GM12878 (cell line): ENCODE measurements at regions not wholly inside any gene's neighbourhood (a gene's known extent, or its start where the extent isn't known, plus 50 kb on each side); places are given as distances from the start of the nearest gene placed in this dataset.

Experiments used
- CTCF ChIP-seq, 3 experiments: IDR thresholded peaks in 2 of 3; conservative IDR thresholded peaks in 1 of 3; 2 replicates each; pipeline ENCODE4 v1.5.1; 2011; ENCODE audit warnings: low read depth in 3 of 3, low read length in 3 of 3, mild to moderate bottlenecking in 3 of 3, control low read depth in 2 of 3, moderate library complexity in 2 of 3, inconsistent platforms in 1 of 3, mixed read lengths in 1 of 3; ENCODE audit not compliant: control insufficient read depth in 2 of 3, insufficient read depth in 1 of 3; ENCODE audit errors: extremely low read depth in 1 of 3
- EZH2 ChIP-seq: IDR thresholded peaks from 2 replicates; pipeline ENCODE4 v1.6.1; 2012; ENCODE audit warnings: low read depth, mild to moderate bottlenecking, control low read depth, inconsistent platforms, low read length, borderline replicate concordance; ENCODE audit not compliant: control insufficient read depth
- JUND ChIP-seq: IDR thresholded peaks from 2 replicates; pipeline ENCODE4 v1.6.1; 2012; ENCODE audit warnings: low read depth, mild to moderate bottlenecking, low read length, improper control_type of control experiment, moderate library complexity
- NBN ChIP-seq: fragments of 450-650 bp; IDR thresholded peaks from 2 replicates; pipeline ENCODE4 v1.6.1; 2016
- NFIC ChIP-seq: IDR thresholded peaks from 2 replicates; pipeline ENCODE4 v1.6.1; 2012; ENCODE audit warnings: low read depth, mild to moderate bottlenecking, inconsistent platforms, low read length, moderate library complexity
- POLR2A ChIP-seq: IDR thresholded peaks from 2 replicates; pipeline ENCODE4 v1.6.1; 2011; ENCODE audit warnings: low read depth, mild to moderate bottlenecking, low read length
- REST ChIP-seq: IDR thresholded peaks from 2 replicates; pipeline ENCODE4 v1.6.1; 2012; ENCODE audit warnings: mild to moderate bottlenecking, low read depth, low read length

DNA sequence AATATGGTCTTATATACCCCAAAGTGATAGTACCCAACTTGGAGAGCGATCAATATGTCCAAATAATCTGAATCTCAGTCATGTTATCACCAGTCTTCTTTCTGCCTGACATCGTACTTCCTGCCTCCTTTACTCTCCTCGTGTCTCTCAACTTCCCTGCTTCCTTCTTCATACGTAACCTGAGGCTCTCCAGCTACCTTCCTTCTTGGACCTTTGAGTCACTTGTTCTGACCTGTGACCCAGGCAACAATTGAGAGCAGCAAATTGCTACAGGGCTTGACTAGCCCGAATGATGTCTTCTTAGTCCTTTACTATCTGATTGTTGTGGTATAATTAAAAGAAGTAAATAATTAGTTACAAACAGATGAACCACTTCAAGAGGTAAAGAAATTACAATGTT lies 145.9 kb upstream of the MBNL1 start:
- TF ChIP-seq EZH2 (no peak), POLR2A (no peak), REST (no peak), NFIC (no peak), CTCF (IDR thresholded peaks at IDR 0.05 in 2 of 3, conservative IDR thresholded peaks at IDR 0.05 in 1 of 3; ENCODE audit: control insufficient read depth in 2 of 3, extremely low read depth in 1 of 3, insufficient read depth in 1 of 3, low read depth in 3 of 3, low read length in 3 of 3) (no peak), JUND (no peak), NBN (no peak)
